ENCODE measurements at regions not wholly inside any gene's neighbourhood (a gene's known extent, or its start where the extent isn't known, plus 50 kb on each side); places are given as distances from the start of the nearest gene placed in this dataset.

DNA sequence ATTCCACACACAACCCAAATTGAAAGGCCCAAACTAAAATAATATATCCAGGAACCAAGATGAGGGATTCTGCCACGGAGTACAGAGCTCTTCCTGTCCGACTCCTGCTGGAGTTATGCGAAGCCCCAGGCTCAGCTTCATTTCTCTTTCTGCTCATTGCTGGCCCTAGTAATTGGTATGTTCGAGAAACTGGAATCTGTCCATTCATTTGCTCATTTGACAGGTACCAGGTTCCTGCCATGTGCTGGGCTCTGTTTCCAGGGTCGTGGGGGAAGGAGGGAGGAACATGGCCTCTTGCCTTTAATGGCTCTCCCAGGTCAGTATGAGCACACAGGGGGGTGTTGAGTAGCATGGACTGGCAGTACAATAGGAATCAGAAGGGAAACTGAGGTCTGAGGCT lies 179.2 kb upstream of the SHH start:
- in situ Hi-C loops (cut with HindIII; ENCODE audit: low sequenced_read_pairs): no loop called here
- no peak for DNase-seq (ENCODE audit: low spot score)

DNA sequence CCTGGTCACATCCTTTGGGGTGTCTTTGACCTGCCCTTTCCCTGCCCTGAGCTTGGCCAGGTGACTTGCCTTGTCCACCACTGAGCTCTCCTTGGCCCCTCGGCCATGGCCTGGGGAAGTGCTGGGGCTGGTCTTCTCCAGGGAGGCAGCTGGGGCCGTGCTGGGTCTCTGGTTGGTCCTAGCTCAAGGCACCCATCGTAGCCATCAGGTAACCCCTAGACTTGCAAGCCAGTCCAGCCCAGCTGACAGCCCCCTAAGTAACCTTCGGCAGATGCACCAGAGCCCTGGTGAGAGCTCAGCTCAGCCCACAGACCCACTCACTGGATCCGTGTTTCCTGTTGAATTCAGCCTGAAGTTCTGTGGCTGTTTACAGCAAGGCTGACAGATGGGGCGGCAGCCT lies 176.2 kb upstream of the SHH start:
- in situ Hi-C loops (cut with HindIII; ENCODE audit: low sequenced_read_pairs): no loop called here
- no peak for DNase-seq (ENCODE audit: low spot score)

DNA sequence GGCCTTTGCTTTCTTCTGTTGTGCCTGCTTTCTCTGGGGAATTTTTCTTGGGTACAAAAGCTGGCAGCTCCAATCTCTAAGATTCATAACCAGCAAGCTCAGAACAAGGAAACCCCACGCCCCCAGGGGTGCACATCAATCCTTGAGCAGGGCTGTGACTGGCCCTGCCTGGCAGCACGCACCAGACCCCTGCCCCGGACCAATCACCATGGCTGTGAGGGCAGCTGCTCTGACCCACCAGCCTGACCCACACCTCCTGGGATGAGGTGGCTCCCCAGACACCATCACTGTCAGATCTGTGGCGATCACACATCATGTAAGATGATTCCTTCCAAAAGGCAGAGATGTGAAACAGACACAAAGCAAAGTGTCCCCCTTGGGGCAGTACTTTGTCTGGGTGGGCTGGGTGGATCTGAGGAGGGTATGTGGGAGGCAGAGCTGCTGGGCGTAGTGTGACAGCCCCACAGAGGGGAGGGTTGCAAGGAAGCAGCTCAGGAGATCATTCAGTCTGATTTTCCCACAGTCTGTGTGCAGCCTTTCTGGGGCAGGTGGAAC lies 175.5 kb upstream of the SHH start:
- DNase-seq (ENCODE audit: low spot score): no peak

DNA sequence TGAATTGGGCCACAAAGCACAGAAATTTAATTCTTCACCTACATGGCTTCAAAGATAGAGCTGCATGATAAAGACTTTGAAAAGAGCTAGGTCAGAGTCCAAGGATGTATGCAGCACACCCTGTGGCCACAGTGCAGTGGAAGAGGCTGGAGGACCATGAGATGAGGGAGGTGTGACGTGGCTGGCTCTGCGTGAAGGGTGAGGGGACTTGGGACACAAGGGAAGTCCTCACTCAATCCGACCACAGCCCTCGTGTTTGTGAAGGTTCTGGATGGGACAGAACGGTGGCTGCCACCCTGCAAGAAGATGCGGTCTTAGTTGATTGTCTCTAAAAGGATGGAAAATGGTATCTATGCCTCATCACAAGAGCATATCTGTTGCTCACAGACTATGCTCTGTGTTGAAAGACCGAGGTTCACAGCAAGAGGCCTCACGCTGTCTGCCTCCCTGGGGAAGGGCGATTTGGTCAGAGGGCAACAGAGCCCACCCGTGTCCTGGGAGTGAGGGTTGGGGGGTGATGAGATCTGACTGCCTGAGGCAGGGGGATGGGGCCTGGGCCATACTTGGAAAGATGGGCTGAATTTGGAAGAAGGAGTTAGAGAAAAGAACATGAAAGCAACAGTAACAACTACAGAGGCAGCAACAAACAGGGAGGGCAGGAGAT lies 174.4 kb upstream of the SHH start:
- in situ Hi-C loops (cut with HindIII; ENCODE audit: low sequenced_read_pairs): no loop called here
- no peak for DNase-seq (ENCODE audit: low spot score)

More for the DNA sequence above, 175.5 kb upstream of the SHH start:
- in situ Hi-C loops (cut with HindIII; ENCODE audit: low sequenced_read_pairs): no loop called here

DNA sequence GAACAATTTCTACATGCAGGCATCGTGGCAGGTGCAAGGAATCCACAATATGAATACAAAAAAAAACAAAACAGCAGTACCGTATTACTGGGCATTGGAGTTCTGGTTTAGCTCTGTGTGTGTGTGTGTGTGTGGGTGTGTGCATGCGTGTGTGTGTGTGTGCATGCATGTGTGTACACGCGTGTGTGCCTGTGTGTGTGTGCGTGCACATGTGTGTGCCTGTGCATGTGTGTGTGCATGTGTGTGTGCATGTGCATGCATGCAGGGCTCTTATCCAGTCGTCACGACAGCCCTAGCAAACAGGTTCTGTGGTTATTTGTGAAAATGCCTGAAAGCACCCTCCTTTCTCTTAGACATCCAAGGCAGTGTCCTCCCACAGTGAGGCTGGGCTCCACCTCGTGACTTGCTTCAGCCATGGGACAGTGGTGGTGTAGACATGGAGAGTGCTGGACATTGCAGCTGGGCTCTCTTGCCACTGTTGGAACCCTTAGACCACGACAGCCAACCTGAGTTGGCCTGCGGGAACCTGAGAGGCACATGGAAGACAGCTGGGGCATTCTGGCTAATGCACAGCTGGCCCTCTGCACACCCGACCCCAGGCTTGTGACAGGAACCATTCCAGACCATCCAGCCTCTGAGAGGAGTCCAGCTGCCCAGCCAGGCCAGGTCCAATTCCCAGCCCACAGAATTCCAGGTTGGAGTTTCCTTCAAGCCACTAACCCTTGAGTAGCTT lies 173.4 kb upstream of the SHH start:
- DNase-seq (ENCODE audit: low spot score): no peak
- in situ Hi-C loops (cut with HindIII; ENCODE audit: low sequenced_read_pairs): no loop called here

DNA sequence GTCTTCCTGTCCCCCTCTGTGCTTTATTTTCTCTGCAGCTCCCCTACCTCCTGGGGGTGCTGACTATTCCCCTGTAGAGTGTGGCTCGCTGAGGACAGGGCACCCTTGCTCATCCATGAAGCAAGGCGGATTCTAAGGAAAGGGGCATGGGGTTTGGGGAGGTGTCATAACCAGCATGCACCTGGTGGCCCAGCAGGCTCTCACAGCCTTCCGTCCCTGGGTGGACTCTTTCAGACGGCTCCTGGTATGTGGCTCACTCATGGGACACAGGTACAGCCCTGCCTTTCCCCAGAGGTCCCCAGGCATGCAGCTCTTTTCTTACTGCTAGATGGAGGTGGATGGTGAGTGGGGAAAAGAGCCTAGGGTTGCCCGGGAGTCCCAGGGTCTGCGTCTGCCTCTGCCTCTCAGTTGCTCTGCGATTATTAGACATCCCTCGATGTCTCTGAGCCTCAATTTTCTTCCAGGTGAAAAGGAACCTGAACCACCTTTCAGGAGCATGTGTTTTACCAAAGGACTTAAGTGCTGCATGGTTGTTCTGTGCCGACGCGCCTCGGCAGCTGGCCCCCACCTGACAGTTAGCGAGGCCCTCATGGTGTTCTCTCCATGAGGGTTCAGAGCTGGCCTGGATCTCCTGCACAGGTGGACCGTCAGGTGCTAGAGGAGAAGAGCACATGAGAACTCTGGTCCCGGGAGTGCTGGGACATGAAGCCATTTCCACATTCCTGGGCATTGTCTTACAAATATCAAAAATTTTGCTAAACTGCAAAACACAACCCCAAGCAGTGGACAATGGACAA lies 172.5 kb upstream of the SHH start:
- DNase-seq (ENCODE audit: low spot score): no peak
- in situ Hi-C loops (cut with HindIII; ENCODE audit: low sequenced_read_pairs): no loop called here

DNA sequence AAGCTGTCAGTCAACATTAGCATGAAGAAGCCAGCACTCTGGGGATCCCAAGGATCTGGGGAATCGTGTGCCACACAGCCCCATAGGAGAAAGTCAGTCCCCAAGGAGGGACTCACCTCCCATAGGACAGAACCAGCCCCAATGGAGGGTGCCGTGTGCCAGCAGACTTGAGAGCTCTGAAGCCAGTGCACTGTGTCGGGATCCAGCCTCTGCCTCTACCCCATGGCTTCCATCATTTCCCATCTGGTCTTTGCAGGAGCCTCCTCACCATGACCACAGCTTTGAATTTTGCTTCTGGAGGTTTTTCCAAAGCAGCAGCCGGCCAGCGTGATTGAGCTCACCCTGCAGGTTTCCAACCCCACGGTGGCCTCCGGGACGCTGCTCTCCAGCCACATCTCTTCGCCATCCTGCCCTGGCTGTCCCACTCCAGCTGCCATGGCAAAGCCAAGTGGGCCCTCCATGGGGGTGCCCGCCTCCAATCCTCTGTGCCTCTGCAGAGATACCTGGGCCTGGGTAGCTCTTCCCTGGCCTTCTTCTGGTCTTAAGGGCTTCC lies 171.8 kb upstream of the SHH start:
- in situ Hi-C loops (cut with HindIII; ENCODE audit: low sequenced_read_pairs): no loop called here
- DNase-seq (ENCODE audit: low spot score): no peak

DNA sequence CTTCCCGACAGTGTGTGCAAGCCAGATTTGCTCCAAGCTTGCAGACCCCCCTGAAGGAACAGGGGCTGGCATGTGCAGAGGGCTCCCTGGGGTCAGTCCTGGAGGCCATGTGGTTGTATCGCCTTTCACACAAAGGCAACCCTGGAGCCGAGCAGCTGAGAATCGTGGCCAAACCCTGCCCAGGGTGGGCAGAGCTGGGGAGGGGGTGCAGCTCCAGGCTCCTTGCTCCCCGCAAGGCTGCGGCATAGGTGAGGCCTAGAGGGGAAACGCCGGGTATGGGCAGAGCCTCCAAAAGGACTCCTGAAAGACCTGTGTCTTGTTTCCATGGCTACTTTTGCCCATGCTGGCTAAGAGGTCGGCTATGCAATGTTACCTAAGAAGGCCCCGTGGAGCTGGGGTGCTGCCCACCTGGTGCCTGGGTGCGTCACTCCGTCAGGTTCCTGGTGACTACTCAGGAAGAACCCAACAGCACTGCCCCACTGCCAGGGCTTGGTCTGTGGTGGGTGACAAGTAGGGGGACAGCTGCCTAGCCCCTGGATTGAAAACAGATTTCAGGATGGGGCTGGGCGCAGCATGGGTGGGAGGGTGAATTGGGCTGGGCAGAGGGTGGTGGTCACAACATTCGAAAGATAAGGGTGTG lies 171.0 kb upstream of the SHH start:
- DNase-seq (ENCODE audit: low spot score): no peak
- in situ Hi-C loops (cut with HindIII; ENCODE audit: low sequenced_read_pairs): no loop called here

DNA sequence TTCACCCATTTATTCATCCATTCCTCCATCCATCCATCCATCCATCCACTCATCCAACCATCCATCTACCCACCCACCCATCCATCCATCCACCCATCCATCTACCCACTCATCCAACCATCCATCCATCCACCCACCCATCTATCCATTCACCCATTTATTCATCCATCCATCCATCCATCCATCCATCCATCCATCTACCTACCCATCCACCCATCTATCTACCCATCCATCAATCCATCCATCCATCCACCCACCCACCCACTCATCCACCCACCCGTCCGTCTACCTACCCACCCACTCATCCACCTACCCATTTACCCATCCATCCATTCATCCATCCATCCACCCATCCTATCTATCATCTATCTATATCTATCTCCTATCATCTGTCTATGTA lies 169.4 kb upstream of the SHH start:
- in situ Hi-C loops (cut with HindIII; ENCODE audit: low sequenced_read_pairs): no loop called here

DNA sequence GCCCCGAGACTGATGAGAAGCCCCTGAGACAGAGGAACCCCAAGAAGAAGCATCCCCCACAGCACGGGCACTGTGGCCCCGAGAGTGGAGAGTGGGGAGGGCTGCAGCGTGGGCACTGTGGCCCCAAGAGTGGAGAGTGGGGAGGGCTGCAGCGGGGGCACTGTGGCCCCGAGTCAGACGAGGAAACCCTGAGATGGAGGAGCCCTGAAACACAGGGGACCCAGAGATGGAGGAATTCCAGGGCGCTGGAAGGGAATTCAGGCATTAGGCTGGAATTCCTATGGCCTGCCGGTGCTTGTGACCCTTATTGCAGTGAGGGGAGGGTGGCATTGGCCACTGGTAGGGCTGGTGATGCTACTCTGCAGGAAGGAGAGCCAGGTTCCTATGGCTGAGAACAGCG lies 168.6 kb upstream of the SHH start:
- in situ Hi-C loops (cut with HindIII; ENCODE audit: low sequenced_read_pairs): no loop called here
- no peak for DNase-seq (ENCODE audit: low spot score)

More for the DNA sequence above, 169.4 kb upstream of the SHH start:
- no peak for DNase-seq (ENCODE audit: low spot score)

DNA sequence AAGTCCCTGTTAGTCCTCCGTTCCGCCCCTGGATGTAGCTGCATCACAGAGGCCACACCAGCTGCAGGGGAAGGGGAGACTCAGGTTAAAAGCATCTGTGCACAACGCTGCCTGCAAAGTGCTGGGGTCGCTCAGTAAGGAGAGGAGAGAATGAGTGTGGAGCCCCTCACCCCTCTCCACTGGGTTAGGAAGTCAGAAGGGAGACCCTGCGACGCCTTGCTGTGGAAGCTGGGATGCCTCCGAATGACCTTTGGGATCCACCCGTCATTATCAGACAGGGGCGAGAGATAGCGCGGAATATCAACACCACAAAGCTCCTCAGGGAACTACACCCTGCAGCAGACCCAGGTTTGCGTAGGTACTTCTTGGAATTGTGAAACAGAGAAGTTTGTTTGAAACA lies 167.7 kb upstream of the SHH start:
- in situ Hi-C loops (cut with HindIII; ENCODE audit: low sequenced_read_pairs): no loop called here
- no peak for DNase-seq (ENCODE audit: low spot score)

DNA sequence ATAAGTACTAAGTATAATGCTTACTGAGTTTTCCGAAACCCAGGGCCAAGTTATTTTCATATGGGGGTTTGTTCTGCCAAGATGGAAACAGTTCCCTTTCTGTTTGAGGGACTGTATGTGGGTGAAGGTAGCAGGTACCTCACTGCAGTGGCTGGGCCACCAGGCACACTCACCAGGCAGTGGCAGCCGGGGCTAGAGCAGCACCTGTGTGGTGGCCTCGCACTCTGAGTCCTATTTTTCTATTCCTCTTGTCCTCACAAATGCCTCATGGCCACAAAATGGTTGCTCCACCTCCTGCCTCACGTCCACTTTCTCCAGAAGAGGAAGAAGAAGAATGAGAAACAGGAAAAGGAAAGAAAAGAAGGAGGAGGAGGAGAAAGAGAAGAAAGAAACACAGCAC lies 167.3 kb upstream of the SHH start:
- no peak for DNase-seq (ENCODE audit: low spot score)
- in situ Hi-C loops (cut with HindIII; ENCODE audit: low sequenced_read_pairs): no loop called here

DNA sequence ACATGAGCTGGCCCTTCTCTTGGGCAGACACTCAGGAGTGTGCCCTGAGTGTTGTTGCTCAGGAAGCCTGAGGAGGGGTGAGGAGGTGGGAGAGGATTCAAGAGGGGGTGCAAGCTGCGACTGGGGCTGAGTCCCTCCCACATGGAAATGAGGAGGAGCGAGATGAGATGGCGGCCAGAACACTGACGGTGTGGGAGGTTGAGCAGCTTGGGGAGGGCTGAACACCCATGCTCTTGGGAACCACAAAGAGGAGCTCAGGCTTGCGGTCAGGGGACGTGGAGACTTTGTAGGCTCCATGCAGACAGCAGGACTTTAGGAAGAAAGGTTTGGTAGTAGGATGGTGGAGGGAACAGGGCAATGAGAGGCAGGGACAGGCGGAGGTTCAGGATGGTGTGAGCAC lies 163.2 kb upstream of the SHH start:
- in situ Hi-C loops (cut with HindIII; ENCODE audit: low sequenced_read_pairs): no loop called here
- no peak for DNase-seq (ENCODE audit: low spot score)

DNA sequence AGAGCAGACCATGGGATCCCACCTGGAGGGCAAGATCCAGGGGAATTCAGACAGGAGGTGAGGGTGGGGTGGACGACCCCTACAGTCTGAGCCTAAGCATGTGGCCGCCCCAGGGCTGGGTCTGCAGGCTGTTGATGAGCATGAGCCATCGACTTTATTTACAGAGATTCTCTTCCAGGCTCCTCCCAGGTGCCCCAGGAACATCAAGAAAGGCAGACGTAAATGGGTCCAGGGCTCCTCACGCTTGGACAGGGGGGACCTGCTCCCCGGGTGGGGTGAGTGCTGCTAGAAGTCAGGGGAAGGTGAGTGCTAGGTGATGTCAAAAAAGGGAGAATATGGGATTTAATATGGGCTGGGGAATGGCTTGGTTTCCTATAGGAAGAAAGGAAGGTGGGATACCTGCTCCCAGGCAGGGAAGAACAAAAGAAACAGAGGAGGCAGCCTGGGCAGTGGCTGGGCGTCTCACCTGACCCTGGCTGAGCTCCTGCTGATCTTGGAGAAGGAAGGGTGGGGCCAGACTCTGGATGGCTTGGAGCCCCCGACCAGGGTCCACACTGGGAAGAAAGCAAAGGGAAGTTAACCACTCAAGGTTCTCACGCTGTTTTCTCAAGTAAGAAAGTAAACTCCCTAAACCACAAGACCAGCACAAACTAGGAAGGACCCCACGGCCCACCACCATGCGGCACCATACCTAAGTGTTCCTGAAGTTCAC lies 162.1 kb upstream of the SHH start:
- DNase-seq (ENCODE audit: low spot score): no peak
- in situ Hi-C loops (cut with HindIII; ENCODE audit: low sequenced_read_pairs): no loop called here

DNA sequence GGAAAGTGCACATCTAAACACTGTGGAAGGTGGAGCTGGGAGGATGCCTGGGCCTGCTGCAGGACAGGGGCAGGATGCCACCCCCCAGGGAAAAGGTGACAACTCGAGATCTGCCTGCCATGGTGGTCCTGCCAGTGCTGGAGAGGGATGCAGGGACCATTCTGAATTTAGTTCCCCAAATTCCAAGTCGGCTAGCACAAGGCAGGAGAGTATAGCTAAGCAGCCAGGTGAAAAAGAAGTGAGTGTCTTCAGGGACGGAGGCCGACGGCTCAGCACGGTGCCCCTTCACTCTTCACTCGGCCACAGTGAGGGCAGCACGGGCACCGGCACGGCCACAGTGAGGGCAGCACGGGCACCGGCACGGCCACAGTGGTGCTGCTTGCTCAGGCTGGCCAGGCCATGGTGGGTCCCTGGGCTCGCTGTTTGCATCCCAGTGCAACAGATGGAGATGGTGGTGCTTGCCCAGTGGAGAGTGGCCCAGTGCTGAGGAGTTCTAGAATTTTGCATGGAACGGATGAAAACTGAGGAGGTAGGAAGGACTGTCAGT lies 161.3 kb upstream of the SHH start:
- in situ Hi-C loops (cut with HindIII; ENCODE audit: low sequenced_read_pairs): no loop called here
- DNase-seq (ENCODE audit: low spot score): no peak

DNA sequence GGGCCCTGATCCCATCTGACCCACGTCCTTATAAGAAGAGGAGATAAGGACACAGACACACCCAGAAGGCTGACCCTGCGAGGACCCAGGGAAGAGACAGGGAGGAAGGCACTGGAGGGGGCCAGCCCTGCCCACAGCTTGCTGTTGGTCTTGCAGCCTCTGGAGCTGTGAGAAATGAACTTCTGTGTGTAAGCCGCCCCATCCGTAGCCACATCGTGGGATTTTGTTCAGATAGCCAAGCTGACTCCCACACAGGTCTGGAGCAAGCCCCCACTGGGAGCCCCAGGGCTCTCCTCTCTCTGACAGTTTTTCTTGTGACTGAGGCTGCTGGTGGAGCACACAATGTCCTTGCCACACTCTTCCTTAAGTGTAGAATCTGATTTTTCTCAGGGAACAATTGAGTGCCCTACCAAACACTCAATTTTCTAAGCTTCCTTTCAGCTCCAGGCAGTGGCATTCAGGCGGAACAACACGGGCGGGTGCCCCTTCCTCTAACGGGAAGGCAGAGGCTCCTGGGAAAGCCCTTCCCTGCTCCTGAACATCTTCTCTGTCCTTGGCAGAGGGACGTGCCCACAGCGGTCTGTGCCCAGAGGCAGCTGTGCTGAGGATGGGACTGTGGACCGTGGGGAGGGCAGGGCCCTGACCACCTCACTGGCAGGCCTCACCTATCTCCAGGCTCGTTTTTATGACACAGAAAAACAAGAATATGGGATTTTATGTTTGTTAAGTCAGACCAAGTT lies 160.6 kb upstream of the SHH start:
- DNase-seq (ENCODE audit: low spot score): no peak
- in situ Hi-C loops (cut with HindIII; ENCODE audit: low sequenced_read_pairs): no loop called here

DNA sequence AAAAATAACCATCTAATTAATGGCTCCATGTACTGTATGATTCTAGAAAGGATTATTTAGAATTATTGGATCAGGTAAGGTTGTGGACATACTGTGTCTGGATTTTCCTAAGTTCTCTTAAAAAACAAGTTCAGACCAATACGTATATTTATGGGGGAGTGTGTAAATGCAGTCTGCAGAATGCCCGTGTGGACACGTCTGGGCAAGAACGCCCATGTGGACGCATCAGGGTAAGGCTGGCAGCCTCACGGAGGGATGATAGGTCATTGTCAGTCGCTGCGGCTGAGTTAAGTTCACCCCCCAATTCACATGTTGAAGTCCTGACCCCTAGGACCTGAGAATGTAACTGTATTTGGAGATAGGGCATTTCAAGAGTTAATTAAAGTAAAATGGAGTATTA lies 160.0 kb upstream of the SHH start:
- in situ Hi-C loops (cut with HindIII; ENCODE audit: low sequenced_read_pairs): no loop called here
- DNase-seq (ENCODE audit: low spot score): no peak
